Muscle of arm (tissue), 1 donor: ENCODE measurements at regions not wholly inside any gene's neighbourhood (a gene's known extent, or its start where the extent isn't known, plus 50 kb on each side); places are given as distances from the start of the nearest gene placed in this dataset.

Experiments used
- DNase-seq: peaks from one replicate; pipeline ENCODE4 v3.0.0-alpha.2; 2013

DNA sequence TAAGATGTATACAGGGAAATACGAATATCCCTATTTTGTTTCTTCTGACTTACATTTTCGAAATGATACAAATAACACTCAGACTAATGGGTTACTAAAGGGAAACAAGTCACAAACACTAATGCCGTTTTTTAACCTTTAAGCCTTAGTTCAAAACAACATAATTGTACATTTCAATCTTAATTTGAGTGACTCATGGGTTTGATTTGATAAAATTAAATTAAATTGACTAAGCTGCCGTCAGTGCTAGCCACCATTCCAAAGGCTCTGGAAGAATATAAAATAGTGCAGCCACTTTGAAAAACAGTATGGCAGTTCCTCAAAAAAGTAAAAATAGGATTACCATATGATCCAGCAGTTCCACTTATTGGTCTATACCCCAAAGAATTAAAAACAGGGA is 133.8 kb upstream of the NT5C1B start:
- DNase-seq: no peak

DNA sequence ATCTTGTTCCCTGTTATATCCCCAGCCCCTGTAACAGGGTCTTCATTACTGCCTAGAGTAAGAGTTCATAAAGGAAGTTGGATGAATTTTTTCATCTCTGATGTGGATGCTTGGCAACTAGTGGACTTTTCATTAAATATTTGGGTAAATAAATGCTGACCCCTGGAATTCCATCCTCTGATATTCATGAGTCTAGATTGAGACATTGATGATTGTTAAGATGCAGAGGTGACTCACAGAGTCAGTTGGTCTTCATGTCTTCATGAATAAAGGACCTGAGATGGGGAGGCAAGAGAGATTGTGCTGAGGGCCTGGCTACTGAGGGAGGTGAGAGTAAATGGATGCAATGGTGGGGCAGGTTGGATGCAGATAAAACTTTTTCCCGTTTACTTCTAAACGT is 132.7 kb upstream of the NT5C1B start:
- DNase-seq: no peak

DNA sequence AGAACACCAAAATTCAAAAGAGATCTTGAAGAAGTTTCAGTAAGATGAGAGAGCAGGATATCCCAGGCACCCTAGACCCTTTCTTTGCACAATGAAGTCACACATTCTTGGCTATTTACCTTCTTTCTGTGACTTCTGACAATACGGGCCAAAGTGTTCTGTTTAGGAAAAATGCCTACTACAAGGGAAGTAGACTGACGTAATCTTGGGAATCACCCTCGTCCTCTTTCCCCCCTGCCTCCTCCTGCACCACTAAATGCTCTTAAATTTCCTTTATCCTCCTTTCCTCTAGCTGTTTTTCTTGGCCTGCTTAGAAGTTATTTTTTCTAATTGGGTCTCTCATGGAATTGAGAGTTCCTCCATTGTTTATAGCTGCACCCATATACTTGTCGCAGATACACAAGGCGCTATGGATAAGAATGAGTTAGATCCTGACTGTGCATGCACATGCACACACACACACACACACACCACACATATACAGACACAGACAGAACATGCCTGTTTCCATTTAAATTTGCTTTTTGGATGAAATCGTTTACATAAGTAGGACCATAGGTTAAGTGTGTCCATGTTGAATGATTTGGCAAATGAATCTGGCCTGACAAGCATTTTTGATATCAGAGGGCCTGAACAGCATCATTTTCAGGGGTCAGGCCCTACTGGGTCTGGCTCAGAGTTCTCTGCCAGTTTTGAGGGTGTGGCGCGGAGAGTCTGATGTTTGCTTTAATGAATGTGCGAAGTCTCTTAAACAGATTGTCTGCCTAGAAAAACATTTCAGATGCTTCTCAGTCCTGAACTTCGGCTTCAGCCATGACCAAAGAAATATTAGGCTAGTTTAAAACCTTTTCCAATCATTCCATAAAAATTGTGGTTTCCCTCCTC is 131.9 kb upstream of the NT5C1B start:
- DNase-seq: no peak

DNA sequence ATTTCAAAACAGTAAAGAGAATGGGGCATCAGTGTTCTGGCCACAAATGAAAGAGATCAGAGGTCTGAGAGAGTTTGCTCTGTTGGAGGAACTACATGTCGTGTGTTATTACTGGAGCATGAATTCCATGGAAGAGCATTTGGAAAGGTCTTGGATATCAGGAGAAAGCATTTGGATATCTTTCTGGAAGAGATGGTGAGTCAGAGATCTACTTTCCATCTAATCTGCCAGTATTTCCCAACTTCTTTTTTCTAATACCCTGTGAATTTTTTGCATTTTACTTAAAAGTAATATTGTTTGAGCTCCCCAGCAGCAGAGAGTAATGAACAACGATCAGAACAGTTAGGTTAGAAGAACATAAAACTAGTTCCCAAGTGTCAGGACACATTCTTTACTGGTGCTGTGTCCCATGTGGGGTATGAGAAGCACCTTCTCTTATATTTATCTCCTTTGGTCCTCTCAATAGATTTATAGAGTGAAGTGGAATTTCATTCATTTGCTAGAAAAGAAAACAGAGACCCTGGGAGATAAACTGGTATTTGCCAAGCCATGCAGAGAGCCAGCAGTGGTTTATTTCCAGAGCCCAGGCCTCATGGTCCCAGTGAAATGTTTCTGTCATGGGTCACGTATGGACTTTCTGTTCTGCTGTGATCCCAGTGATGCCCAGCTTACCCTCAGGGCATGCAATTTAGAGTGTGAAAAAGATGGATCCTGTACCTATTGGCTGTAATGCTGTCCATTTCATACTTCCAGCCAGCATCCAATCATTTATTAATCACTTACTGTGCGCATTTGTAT is 130.8 kb upstream of the NT5C1B start:
- DNase-seq: no peak

DNA sequence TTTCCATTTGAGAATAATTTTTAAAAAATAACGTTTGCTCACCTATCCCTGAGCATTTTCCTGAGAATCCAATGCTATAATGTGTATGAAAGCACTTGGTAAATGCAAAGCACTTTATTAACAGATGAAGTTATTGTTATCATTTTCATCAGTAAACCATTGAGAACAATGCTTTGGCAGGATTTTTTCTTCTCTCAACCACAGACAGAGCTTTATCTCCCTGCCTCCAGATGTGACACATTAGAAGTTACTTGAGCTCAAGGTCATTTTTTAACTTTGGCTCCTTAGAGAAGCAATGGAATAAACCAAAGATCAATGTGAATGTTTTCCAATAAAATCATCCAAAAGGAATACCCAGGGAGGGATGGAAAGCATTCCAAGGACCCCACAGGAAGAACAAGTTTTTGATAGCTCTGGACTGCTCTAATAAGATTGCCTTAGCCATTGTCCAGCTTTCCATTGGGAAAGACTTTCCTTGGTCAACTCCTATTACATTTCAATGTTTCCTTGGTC is 118.9 kb upstream of the NT5C1B start:
- DNase-seq: no peak

DNA sequence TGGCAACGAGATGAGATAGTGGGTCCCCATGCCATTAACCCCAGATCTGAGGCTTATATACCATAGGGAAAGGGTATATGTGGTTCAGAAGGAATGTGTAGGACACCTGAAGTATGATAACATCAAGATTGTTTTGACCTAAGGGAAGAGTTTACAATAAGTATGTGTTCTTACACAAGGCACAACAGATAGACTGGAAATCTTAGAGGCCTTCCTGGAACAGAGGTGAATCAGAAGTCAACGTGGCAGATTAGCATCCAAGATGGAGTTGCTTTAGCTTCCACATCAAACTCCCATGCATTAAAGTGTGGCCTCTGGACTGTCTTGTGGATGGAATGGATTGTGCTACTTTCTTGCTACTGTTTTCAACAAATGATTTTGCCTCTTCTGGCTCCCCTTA is 116.6 kb upstream of the NT5C1B start:
- DNase-seq: no peak

DNA sequence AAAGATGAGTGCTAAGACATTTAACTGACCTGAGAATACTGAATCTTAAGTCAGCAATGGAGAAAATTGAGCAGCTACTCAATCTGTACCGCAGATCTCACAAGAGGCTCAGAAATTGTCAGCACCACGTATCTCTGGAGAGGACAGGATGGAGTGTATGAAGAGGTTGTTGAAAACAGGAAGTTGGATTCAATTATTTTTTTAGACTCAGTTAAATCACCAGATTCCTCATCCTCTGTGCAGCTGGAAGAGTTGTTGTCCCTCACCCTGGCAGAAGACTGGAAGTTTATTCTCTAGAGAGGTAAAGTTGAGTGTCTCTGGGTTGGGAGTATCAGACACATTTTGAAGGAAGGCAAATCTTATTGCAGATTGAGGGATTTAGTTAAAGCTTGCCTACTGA is 114.9 kb upstream of the NT5C1B start:
- DNase-seq: no peak

DNA sequence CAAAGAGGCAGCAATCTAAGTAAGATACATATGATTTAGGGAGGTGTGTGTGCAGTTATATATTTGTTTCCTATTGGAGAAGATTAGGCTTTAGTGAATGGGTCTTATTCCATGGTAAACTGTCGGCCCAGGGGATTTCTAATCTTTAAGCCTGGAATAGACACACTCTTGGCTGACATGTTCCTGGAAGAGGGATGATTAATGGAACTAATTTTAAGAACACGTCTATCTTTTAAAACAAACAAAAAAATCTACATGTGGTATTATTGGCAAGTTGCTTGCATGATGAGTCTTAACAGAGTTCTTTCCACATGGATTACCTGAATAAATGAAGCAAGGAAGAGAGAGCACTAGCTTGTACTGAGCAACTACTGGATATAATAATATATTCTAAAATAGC is 114.2 kb upstream of the NT5C1B start:
- DNase-seq: no peak

DNA sequence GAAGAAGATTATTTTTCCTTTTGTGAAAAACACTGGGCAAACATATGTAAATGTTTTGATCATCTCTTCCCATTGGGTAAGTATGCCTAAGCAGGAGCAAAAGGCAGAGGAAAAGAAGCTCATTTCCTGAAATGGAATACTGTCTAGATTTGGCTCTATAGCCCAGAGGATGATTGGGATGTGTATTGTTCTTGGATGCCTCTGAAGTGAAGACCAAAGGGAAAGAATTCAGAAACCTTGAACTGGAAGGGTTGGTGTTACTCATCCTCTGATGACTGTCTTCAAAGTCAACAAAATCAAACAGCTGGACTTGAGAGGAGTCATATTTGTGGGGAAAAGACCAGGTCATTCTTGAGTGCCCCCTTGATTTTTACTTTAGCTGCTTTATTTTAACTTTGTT is 112.6 kb upstream of the NT5C1B start:
- no peak for DNase-seq

DNA sequence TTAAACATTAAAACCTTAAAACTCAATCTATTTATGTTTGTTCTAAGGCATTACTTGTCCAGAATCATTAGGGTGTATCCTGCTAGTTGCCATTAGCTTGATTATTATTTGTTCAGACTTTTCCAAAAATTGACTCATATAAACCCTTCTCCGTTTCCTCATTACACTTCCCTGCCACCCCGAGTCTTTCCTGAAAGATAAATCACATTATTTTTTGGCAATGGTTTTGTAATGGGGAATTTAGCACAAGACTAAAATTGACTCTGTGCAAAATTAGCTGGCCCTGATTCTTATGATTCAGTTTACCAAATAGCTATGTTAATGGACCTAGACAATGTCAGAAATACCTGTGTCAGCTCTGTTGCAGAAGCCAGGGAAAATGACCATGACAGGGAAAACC is 112.2 kb upstream of the NT5C1B start:
- no peak for DNase-seq

DNA sequence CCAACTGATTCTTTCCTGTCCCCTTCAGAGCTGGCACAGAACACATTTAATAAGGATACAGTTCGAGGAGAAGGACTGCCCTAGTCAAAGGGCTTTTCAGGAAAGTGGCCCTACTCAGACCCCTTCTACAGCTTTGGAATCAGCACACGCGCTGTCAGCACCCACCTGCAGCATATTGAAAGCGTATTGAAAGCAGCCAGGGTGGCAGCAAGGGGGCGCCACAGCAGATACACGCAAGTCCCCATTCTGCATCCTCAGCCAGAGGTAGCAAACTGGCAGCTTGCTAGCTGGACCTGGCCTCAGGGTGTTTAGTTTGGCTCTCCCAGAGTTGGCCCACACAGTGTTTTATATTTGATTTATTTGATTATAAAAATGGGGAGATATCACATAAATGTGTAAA is 101.0 kb upstream of the NT5C1B start:
- DNase-seq: no peak

DNA sequence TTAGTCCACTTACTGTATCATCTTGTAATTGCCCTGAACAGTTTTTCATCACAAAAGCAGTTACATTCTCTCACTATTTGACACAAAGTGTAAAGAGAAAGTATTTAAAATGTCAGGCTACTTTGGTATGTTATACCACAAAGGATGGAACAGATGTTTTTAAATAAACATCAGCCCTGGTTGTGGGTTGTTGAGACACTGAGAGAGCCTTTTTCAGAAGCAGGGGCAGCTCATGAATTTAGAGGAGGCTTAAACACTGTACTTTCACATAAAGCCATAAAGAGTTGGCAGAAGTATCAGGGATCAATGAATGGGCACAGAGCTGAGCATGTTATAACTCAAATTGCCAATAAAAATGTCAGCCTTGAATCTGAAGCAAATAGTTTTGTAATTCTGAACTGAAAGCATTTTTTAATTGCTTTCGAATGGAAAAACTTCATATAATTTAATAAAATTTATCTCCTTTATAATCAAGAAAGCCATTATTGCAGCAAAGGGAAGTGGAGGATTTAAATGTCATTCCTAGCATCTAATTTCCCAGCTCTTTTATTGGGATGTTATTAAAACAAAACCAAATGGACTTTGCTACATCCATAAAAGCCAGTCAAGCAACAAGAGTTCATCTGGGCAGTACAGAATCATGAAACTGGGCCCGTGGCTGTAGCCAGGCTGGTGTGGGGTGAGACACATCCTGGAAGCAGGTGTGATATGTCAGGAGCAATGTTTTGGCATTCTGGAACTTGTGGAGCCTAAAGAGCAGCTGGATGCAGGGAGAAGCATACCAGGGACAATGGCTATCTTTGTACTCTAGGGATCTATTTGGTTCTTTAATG is 95.1 kb upstream of the NT5C1B start:
- DNase-seq: no peak

DNA sequence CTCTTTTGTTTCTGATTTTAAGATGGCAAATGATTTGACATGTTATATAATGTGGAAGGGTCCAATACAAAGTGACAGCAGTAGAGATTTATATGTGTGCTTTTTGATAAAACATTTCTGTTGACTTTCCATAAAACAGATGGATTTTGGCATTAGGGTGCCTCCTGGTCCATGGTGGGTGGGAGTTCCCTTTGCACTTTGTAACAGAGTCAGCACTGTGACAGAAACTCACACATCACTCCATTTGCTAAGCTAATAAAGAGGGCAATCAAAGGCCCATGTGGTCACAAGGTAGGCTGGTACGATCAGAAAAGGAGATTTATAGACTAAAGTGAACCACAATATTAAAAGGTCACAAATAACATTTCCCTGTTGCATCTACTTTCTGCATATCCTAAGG is 93.3 kb upstream of the NT5C1B start:
- DNase-seq: no peak

DNA sequence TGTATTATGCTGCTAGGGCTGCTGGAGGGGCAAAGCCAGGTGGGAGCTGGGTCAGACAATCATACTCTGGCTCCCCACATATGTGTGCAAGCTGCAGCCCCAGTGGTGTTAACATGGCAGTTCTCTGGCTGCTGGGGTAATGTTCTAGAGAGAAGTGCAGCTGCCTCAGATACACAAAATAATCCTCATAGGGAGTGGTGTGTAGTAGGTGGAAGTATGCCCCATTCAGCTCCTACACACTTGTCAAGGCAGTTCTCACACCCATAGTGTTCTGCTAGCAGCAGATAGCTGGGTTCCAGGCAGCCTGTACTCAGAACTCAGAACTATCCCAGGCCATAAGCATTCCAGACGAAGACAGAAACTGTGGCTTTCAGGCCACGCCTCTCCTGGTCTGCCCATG is 87.9 kb upstream of the NT5C1B start:
- DNase-seq: no peak

DNA sequence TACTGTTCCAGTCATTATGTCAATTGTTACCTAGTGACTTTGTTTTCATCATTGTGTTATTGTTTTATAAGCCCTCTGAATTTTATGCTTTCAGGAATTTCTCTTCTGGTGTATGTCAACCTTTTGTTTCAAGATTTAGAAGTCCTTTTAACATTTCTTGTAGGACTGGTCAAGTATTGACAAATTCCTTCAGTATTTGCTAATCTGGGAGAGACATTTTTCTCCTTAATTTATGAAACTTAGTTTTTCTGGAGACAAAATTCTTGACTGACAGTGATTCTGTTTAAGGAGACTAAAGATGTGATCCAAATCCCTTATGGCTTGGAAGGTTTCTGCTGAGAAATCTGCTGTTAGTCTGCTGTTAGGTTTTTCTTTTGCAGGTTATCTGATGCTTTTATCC is 84.9 kb upstream of the NT5C1B start:
- DNase-seq: no peak

DNA sequence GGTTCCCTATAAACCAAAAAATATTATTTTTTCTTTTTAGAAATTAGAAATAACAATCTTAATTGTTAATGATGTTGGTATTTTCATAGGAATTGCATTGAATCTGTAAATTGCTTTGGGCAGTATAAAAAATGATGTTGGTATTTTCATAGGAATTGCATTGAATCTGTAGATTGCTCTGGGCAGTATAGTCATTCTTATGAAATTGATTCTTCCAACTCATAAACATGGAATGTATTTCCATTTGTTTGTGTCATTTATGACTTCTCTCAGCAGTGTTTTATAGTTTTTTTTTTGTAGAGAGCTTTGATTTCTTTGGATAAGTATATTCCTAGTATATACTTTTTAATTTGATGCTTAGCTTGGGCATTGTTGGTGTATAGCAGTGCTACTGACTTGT is 82.0 kb upstream of the NT5C1B start:
- no peak for DNase-seq

DNA sequence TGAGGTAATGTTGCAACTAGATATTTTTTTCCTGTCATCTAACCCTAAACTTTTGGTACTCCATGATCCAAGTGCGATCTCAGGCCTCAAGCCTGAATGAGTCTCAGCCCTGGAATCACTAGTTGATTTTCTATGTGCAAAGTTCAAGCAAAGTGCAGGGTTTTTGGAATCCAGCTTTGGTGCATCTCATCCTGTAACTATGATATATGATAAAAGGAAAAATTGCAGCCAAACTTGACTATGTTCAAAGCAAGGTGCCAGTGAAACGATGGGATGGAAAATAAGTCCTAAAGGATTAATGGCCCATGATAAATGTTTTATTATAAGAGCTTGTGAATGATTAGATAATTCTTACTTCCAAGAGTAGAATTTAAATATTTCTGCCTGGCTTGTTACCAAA is 78.9 kb upstream of the NT5C1B start:
- no peak for DNase-seq

DNA sequence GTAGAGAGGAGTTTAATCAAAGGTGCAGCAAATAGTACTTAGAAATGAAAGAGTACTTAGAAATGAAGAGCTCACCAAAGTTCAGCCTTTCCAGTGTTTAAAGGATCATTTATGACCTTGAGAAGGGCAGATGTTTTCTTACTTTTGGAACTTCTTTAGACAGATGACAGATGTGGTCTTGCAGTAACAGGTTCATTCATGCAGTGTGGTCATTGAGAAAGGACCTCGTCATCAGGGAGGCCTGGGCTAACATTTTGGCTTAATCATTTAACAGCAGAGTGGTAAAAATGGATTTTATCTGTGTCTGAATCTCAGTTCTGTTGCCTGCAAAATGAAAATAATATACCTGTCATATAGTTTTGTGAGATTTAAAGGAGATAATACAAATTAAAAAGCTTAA is 75.1 kb upstream of the NT5C1B start:
- no peak for DNase-seq

DNA sequence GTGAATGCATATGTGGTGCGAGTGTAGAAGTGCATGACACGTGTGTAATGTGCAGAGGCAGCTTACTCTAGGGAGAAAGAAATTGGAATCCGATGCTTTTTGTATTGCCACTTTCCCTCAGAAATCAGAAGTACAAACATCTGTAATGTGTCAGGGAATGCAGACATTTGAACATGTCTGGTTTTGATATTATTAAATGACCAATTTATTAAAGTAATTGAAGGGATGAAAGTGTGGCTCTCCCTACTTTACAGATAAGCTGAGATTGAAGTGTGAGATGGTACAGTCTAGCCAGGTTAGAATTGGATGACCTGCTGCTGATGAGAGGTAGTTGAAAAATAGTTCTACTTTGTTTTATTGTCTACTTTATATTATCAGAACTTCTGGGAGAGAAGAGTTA is 74.5 kb upstream of the NT5C1B start:
- DNase-seq: no peak

DNA sequence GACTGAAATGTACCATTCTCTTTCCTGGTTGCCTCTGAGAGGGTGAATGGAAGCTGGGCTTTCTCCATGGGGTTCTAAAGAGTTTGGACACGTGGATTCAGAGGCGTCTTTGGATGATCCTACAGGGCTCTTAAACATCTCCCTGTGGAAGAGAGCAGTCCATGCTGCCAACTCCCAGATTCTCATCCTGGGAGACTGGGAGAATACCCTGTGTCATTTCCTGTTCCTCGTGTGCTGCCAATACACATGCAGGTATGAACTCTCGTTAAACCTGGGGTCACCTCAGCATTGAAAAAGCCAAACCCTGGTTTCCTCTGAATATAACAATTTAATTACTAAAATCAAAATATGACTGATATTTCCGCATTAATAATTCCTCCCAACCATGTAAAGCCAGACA is 73.3 kb upstream of the NT5C1B start:
- no peak for DNase-seq

DNA sequence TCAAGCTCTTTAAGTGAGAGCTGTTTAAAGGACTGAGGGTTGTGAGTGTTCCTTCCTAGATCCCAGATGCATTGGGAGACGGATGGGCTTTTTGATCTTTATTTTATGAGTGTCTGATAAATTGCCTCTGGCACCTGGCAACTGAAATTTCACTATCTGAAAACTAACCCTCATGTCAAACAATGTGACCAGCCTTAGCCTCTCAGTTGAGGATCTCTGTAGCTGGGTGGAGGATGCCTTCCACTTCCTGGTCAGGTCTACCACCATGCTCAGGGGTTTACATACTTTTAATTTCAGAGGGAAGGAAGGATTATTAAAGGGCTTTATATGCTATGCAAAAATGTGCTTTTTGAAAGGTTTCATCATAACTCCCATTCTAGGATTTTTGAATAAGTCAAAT is 70.5 kb upstream of the NT5C1B start:
- no peak for DNase-seq

DNA sequence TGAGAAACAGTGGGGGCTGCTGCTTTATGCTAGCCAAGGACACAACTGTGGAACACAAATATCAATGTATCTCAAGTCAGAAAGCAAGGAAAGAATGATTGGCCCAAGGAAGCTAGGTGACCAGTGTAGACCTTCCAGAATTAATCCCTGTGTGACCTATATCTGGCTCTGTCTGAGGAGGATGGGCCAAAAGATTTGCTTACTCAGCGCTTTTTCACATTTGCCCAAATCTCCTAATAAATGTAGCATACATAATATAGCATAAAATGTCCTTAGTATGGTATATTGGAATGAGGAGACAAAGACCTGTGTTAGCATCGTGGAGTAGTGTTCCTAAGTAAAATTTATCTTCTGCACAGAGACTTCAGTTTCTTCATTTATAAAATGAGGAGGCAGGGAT is 66.7 kb upstream of the NT5C1B start:
- no peak for DNase-seq
